Stimulated activated CD8-positive, alpha-beta memory T cell treated with anti-CD3 and anti-CD28 coated beads, Interleukin-7, amount 100 ng/mL, for 1 hour (primary cell): ENCODE measurements at regions not wholly inside any gene's neighbourhood (a gene's known extent, or its start where the extent isn't known, plus 50 kb on each side); places are given as distances from the start of the nearest gene placed in this dataset.
A peak's percentile ranks its signal among the peaks of the same experiment; 100 is the strongest.
"Not testable (repeated sequence)": the region's sequence is repeated elsewhere in the genome, so short reads cannot be mapped to it uniquely, and the experiment has no call there.

Source experiments
- DNase-seq, 2 donors: peaks; one replicate each; pipeline ENCODE4 v3.0.0-alpha.2; 2020; ENCODE audit warnings: low read depth in 2 of 2

- no peak for DNase-seq
These were observed 87.7 kb downstream of the UTP18 start for GRCh38 chr17:51347851-51348584.

- no peak for DNase-seq
These were observed 90.7 kb downstream of the UTP18 start for GRCh38 chr17:51351080-51351479.

- no peak for DNase-seq
These were observed 91.5 kb downstream of the UTP18 start for GRCh38 chr17:51351890-51352289.

GRCh38 chr17:51352798-51353197 lies 92.5 kb downstream of the UTP18 start:
- DNase-seq: no peak

GRCh38 chr17:51353296-51353695 lies 93.0 kb downstream of the UTP18 start:
- DNase-seq: no peak

GRCh38 chr17:51354936-51355335 lies 94.6 kb downstream of the UTP18 start:
- DNase-seq: no peak

GRCh38 chr17:51355441-51356410 lies 95.4 kb downstream of the UTP18 start:
- no peak for DNase-seq

GRCh38 chr17:51359055-51359454 lies 98.7 kb downstream of the UTP18 start:
- no peak for DNase-seq

- DNase-seq: no peak
These were observed 102.7 kb downstream of the UTP18 start for GRCh38 chr17:51362811-51363585.

- DNase-seq: no peak
These were observed 104.7 kb downstream of the UTP18 start for GRCh38 chr17:51365090-51365489.

- DNase-seq: no peak
These were observed 106.5 kb downstream of the UTP18 start for GRCh38 chr17:51366866-51367265.

GRCh38 chr17:51367836-51368235 lies 107.5 kb downstream of the UTP18 start:
- DNase-seq: not testable (repeated sequence)

- DNase-seq: peak in 1 of 2 donors; percentile 2
These were observed 111.4 kb downstream of the UTP18 start for GRCh38 chr17:51371732-51372151.

GRCh38 chr17:51372345-51373004 lies 112.1 kb downstream of the UTP18 start:
- no peak for DNase-seq

- DNase-seq: no peak
These were observed 113.3 kb downstream of the UTP18 start for GRCh38 chr17:51373489-51374152.

GRCh38 chr17:51374209-51374608 lies 113.9 kb downstream of the UTP18 start:
- no peak for DNase-seq

GRCh38 chr17:51375771-51376170 lies 115.4 kb downstream of the UTP18 start:
- DNase-seq: no peak

- DNase-seq: no peak
These were observed 116.4 kb downstream of the UTP18 start for GRCh38 chr17:51376739-51377138.

GRCh38 chr17:51381262-51381661 lies 120.9 kb downstream of the UTP18 start:
- DNase-seq: no peak

GRCh38 chr17:51385208-51385607 lies 124.9 kb downstream of the UTP18 start:
- no peak for DNase-seq

- DNase-seq: no peak
These were observed 127.2 kb downstream of the UTP18 start for GRCh38 chr17:51387582-51387981.
